Kidney (tissue), 13 donors: ENCODE measurements at regions not wholly inside any gene's neighbourhood (a gene's known extent, or its start where the extent isn't known, plus 50 kb on each side); places are given as distances from the start of the nearest gene placed in this dataset.

Source experiments
- DNase-seq, 5 donors: peaks; one replicate each; pipeline ENCODE4 v3.0.0-alpha.2; 2013 to 2020
- FAIRE-seq: peaks from 2 replicates; lab custom pipeline; 2012; peaks lifted over from hg19 to GRCh38; lab: Jason Lieb, UNC
- H3K27ac ChIP-seq, 2 donors: one replicate each; pipeline ENCODE4 v1.7.0; 2013; ENCODE audit warnings: low read depth in 2 of 2, low read length in 2 of 2, inconsistent platforms in 1 of 2
- H3K27me3 ChIP-seq: one replicate; pipeline ENCODE4 v1.7.1; 2013; ENCODE audit warnings: low read length, inconsistent platforms; ENCODE audit not compliant: control insufficient read depth, insufficient read depth
- H3K36me3 ChIP-seq, 3 donors: one replicate each; pipeline versions ENCODE4 v1.7.0 to v1.7.1; 2013; ENCODE audit warnings: low read length in 3 of 3, control low read depth in 1 of 3, inconsistent platforms in 1 of 3; ENCODE audit not compliant: insufficient read depth in 3 of 3, control insufficient read depth in 2 of 3
- H3K4me1 ChIP-seq, 3 donors: one replicate each; pipeline versions ENCODE4 v1.7.0 to v1.7.1; 2013; ENCODE audit warnings: low read length in 3 of 3, inconsistent platforms in 1 of 3, low read depth in 1 of 3; ENCODE audit not compliant: control insufficient read depth in 2 of 3, insufficient read depth in 2 of 3
- H3K4me3 ChIP-seq, 3 donors: one replicate each; pipeline versions ENCODE4 v1.7.0 to v1.8.1; 2013; ENCODE audit warnings: low read length in 3 of 3, control low read depth in 1 of 3, inconsistent platforms in 1 of 3
- H3K9ac ChIP-seq, 3 donors: one replicate each; pipeline versions ENCODE4 v1.7.0 to v1.7.1; 2013; ENCODE audit warnings: low read length in 3 of 3, control low read depth in 1 of 3, inconsistent platforms in 1 of 3
- H3K9me3 ChIP-seq, 3 donors: one replicate each; pipeline versions ENCODE4 v1.7.0 to v1.7.1; 2013; ENCODE audit warnings: low read length in 3 of 3, control low read depth in 1 of 3, inconsistent platforms in 1 of 3; ENCODE audit not compliant: control insufficient read depth in 2 of 3, insufficient read depth in 1 of 3
- CTCF ChIP-seq: IDR thresholded peaks from 3 replicates; pipeline ENCODE4 v1.5.1; 2012; ENCODE audit warnings: mild to moderate bottlenecking, moderate library complexity, borderline replicate concordance; ENCODE audit not compliant: insufficient read depth; ENCODE audit errors: extremely low read depth
- intact Hi-C: fragments of 100-400 bp; cut with DNase I; formaldehyde crosslinking; loops from one replicate; pipeline ENCODE4 v1.11.1; 2022
- donor health status: control.
- donor health status: control.
- donor health status: control.
- donor health status: control.
- donor health status: control.
- donor health status: DM: yes; HTN: yes; CAD: no.
- donor health status: Normal renal cell carcinoma (clear cell type).

- Histone ChIP-seq H3K4me1 (no peaks in the 10 kb centered on the region), H3K27me3 (no peaks in the 10 kb centered on the region), H3K4me3 (no peak overlapping the region), H3K27ac (no peak overlapping the region), H3K9ac (no peak overlapping the region), H3K9me3 (peaks cover 0 to 2% (median 0%) of the 10 kb centered on the region in 3 donors), H3K36me3 (no peaks in the 10 kb centered on the region)
- no peak for TF ChIP-seq CTCF
- DNase-seq (peak in 1 of 5 donors; percentile 39), FAIRE-seq (no peak)
- intact Hi-C loops = no loop called here
These were observed 289.5 kb upstream of the KCND2 start for GRCh38 chr7:119983468-119983867.

GRCh38 chr7:119984247-119984646 is 288.7 kb upstream of the KCND2 start:
- Histone ChIP-seq H3K9ac (no peak overlapping the region), H3K9me3 (peaks cover 0 to 2% (median 0%) of the 10 kb centered on the region in 3 donors), H3K4me3 (no peak overlapping the region), H3K27ac (no peak overlapping the region), H3K36me3 (no peaks in the 10 kb centered on the region), H3K4me1 (no peaks in the 10 kb centered on the region), H3K27me3 (no peaks in the 10 kb centered on the region)
- no peak for TF ChIP-seq CTCF
- FAIRE-seq (no peak), DNase-seq (no peak)
- intact Hi-C loops = no loop called here

GRCh38 chr7:119988401-119988800 is 284.6 kb upstream of the KCND2 start:
- H3K9me3 ChIP-seq = no peaks in the 10 kb centered on the region
- no peaks in the 10 kb centered on the region for H3K27me3 ChIP-seq
- intact Hi-C loops = no loop called here
- no peaks in the 10 kb centered on the region for H3K4me1 ChIP-seq
- no peak for FAIRE-seq
- TF ChIP-seq CTCF = no peak
- no peak for DNase-seq
- no peak overlapping the region for H3K4me3 ChIP-seq
- no peak overlapping the region for H3K27ac ChIP-seq
- H3K36me3 ChIP-seq = no peaks in the 10 kb centered on the region
- H3K9ac ChIP-seq = no peak overlapping the region

- Histone ChIP-seq H3K36me3 (no peaks in the 10 kb centered on the region), H3K9me3 (no peaks in the 10 kb centered on the region), H3K9ac (no peak overlapping the region), H3K27me3 (no peaks in the 10 kb centered on the region), H3K4me3 (no peak overlapping the region), H3K4me1 (no peaks in the 10 kb centered on the region), H3K27ac (no peak overlapping the region)
- intact Hi-C loops = no loop called here
- TF ChIP-seq CTCF = no peak
- FAIRE-seq = no peak
- no peak for DNase-seq
These were observed 278.0 kb upstream of the KCND2 start for GRCh38 chr7:119994928-119995327.
